Fibroblast of skin of left quadriceps (primary cell): ENCODE measurements at regions not wholly inside any gene's neighbourhood (a gene's known extent, or its start where the extent isn't known, plus 50 kb on each side); places are given as distances from the start of the nearest gene placed in this dataset.
A peak's percentile ranks its signal among the peaks of the same experiment; 100 is the strongest.

ENCODE experiments used
- DNase-seq, 2 experiments: peaks; one replicate each; pipeline ENCODE4 v3.0.0-alpha.2; 2013; ENCODE audit warnings: low read depth in 2 of 2

GRCh38 chr15:92565351-92566125 is 90.0 kb downstream of the FAM174B start:
- DNase-seq = no peak

GRCh38 chr15:92561754-92562153 is 93.8 kb downstream of the FAM174B start:
- no peak for DNase-seq

- no peak for DNase-seq
These were observed 102.3 kb downstream of the FAM174B start for GRCh38 chr15:92553317-92553716.

GRCh38 chr15:92545996-92546395 is 109.6 kb downstream of the FAM174B start:
- DNase-seq = no peak

GRCh38 chr15:92541291-92542200 is 114.0 kb downstream of the FAM174B start:
- no peak for DNase-seq

- DNase-seq = no peak
These were observed 117.5 kb downstream of the FAM174B start for GRCh38 chr15:92538115-92538514.

GRCh38 chr15:92533298-92533697 is 122.3 kb downstream of the FAM174B start:
- DNase-seq = no peak

- DNase-seq = no peak
These were observed 124.2 kb downstream of the FAM174B start for GRCh38 chr15:92531406-92531805.

- DNase-seq = no peak
These were observed 126.8 kb downstream of the FAM174B start for GRCh38 chr15:92528736-92529135.

GRCh38 chr15:92527197-92527596 is 128.4 kb downstream of the FAM174B start:
- DNase-seq = no peak

GRCh38 chr15:92525758-92526245 is 129.8 kb downstream of the FAM174B start:
- DNase-seq = no peak

GRCh38 chr15:92524874-92525565 is 130.6 kb downstream of the FAM174B start:
- DNase-seq = no peak

GRCh38 chr15:92524161-92524560 is 130.5 kb downstream of the ST8SIA2 start:
- DNase-seq = no peak

- DNase-seq = no peak
These were observed 129.5 kb downstream of the ST8SIA2 start for GRCh38 chr15:92523176-92523575.

GRCh38 chr15:92521624-92522008 is 127.9 kb downstream of the ST8SIA2 start:
- peak; percentile 75 for DNase-seq

GRCh38 chr15:92520914-92521623 is 127.4 kb downstream of the ST8SIA2 start:
- no peak for DNase-seq

GRCh38 chr15:92519709-92520108 is 126.0 kb downstream of the ST8SIA2 start:
- no peak for DNase-seq
